Gastroesophageal sphincter (tissue), 3 donors: ENCODE measurements at regions not wholly inside any gene's neighbourhood (a gene's known extent, or its start where the extent isn't known, plus 50 kb on each side); places are given as distances from the start of the nearest gene placed in this dataset.

ENCODE experiments used
- POLR2AphosphoS5 ChIP-seq: sonication (generic); formaldehyde crosslinking; IDR thresholded peaks from one replicate; pipeline ENCODE4 v1.6.1; 2017; ENCODE audit warnings: antibody characterized with exemption
- TF ChIP-seq, protein P1 (sequence below), 4 experiments: fragments of 200-600 bp in 2 of 4; fragments of 450-650 bp in 2 of 4; sonication (generic) in 1 of 4; IDR thresholded peaks; one replicate each; pipeline ENCODE4 v1.5.1; 2017 to 2019; ENCODE audit warnings: antibody characterized with exemption in 4 of 4, mild to moderate bottlenecking in 2 of 4, moderate library complexity in 2 of 4

DNA sequence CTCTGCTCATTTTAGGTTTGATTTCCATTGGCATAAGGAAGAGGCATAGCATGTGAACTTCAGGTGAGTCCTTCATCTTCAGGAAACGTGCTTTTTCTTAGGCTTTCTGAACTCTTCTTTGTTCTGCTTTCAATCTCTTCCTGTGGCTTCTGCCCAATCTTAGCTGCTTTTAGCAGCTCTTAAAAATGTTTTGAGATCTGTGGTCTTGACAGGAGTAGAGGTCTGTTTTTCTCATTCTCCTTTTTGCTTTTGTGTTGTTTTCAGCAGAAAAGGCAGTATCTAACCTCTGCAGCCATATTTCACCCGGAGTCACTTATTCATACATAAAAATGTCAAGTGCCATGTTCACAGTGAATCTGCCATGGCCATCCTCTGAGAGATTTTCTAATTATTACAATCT, 120.3 kb downstream of the LIG4 start:
- TF ChIP-seq POLR2AphosphoS5: no peak
- TF ChIP-seq, protein P1, sequence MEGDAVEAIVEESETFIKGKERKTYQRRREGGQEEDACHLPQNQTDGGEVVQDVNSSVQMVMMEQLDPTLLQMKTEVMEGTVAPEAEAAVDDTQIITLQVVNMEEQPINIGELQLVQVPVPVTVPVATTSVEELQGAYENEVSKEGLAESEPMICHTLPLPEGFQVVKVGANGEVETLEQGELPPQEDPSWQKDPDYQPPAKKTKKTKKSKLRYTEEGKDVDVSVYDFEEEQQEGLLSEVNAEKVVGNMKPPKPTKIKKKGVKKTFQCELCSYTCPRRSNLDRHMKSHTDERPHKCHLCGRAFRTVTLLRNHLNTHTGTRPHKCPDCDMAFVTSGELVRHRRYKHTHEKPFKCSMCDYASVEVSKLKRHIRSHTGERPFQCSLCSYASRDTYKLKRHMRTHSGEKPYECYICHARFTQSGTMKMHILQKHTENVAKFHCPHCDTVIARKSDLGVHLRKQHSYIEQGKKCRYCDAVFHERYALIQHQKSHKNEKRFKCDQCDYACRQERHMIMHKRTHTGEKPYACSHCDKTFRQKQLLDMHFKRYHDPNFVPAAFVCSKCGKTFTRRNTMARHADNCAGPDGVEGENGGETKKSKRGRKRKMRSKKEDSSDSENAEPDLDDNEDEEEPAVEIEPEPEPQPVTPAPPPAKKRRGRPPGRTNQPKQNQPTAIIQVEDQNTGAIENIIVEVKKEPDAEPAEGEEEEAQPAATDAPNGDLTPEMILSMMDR (IDR thresholded peaks at IDR 0.05): no peak
